ENCODE measurements at regions not wholly inside any gene's neighbourhood (a gene's known extent, or its start where the extent isn't known, plus 50 kb on each side); places are given as distances from the start of the nearest gene placed in this dataset.

GRCh38 chr6:139608466-139609261 lies 234.2 kb upstream of the CITED2 start:
- Histone ChIP-seq H3K27ac (no peak overlapping the region), H3K4me3 (no peak overlapping the region)
- DNase-seq (ENCODE audit: low spot score): no peak
- TF ChIP-seq CTCF (IDR thresholded peaks at IDR 0.05): no peak

GRCh38 chr6:139605350-139605749 lies 230.9 kb upstream of the CITED2 start:
- no peak overlapping the region for H3K4me3 ChIP-seq
- no peak for TF ChIP-seq CTCF (IDR thresholded peaks at IDR 0.05)
- no peak overlapping the region for H3K27ac ChIP-seq
- no peak for DNase-seq (ENCODE audit: low spot score)

- TF ChIP-seq CTCF (IDR thresholded peaks at IDR 0.05): no peak
- no peak for DNase-seq (ENCODE audit: low spot score)
- H3K4me3 ChIP-seq: no peak overlapping the region
- no peak overlapping the region for H3K27ac ChIP-seq
These were observed 229.1 kb upstream of the CITED2 start for GRCh38 chr6:139603581-139603980.

GRCh38 chr6:139602577-139602976 lies 228.1 kb upstream of the CITED2 start:
- no peak overlapping the region for H3K27ac ChIP-seq
- no peak for TF ChIP-seq CTCF (IDR thresholded peaks at IDR 0.05)
- no peak for DNase-seq (ENCODE audit: low spot score)
- no peak overlapping the region for H3K4me3 ChIP-seq

GRCh38 chr6:139600919-139601475 lies 226.5 kb upstream of the CITED2 start:
- Histone ChIP-seq H3K4me3 (no peak overlapping the region), H3K27ac (no peak overlapping the region)
- no peak for DNase-seq (ENCODE audit: low spot score)
- no peak for TF ChIP-seq CTCF (IDR thresholded peaks at IDR 0.05)

GRCh38 chr6:139600343-139600742 lies 225.9 kb upstream of the CITED2 start:
- Histone ChIP-seq H3K27ac (no peak overlapping the region), H3K4me3 (no peak overlapping the region)
- no peak for TF ChIP-seq CTCF (IDR thresholded peaks at IDR 0.05)
- no peak for DNase-seq (ENCODE audit: low spot score)

All from coronary artery (tissue), 2 donors.